ENCODE measurements at regions not wholly inside any gene's neighbourhood (a gene's known extent, or its start where the extent isn't known, plus 50 kb on each side); places are given as distances from the start of the nearest gene placed in this dataset.
A peak's percentile ranks its signal among the peaks of the same experiment; 100 is the strongest.

DNA sequence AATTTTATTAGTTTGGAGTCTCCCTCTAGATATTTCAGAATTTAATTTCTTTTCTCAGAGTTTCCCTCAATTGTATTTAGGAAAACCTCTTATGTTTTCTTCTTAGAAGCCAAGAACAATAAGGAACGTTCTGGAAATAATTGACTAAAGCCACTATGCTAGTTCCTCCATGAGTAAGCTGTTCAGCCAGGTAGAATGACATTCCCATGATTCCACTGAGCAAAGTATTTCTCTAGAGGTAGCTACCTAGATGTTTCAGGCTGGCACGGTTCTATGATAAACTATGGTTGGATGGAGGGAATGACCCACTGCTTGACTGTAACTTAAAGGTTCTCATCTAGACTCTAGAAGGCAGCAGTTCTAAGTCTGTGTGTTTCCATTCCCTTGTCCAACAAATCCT lies 62.4 kb downstream of the CLDN17 start:
- Histone ChIP-seq H3K27me3 (ENCODE audit: insufficient read depth, low read length) (no peaks in the 10 kb centered on the region), H3K4me3 (ENCODE audit: low read length) (no peak overlapping the region), H3K4me1 (ENCODE audit: insufficient read depth, low read length) (peaks cover 13% of the 10 kb centered on the region), H3K27ac (ENCODE audit: low read depth, low read length) (no peak overlapping the region), H3K9me3 (ENCODE audit: insufficient read depth, low read depth, low read length) (no peaks in the 10 kb centered on the region), H3K9ac (ENCODE audit: low read depth, low read length) (no peak overlapping the region), H3K36me3 (ENCODE audit: insufficient read depth, low read length) (no peaks in the 10 kb centered on the region)
- WGBS = 93% methylated on average over 2 of the region's 2 CpGs

DNA sequence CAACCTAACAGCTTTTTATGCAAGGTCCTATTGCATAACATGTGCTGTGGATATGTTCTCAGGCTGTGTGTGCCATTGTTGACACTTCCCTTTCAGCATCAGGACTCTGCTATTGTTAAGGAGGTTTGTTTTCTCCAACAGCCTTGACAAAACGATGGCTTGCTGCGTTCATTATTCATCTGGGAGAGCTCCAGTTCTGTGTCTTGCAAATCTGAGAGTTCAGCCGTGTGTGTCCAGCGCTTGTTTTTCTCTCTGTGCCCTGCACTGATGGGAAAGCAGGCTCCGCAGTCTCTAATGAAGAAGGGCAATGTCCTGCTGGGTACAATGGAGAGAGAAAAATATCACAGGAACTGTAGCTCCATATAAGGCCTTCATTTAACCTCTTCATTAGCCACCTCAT lies 63.7 kb downstream of the CLDN17 start:
- H3K36me3 ChIP-seq (ENCODE audit: insufficient read depth, low read length) = no peaks in the 10 kb centered on the region
- no peaks in the 10 kb centered on the region for H3K27me3 ChIP-seq (ENCODE audit: insufficient read depth, low read length)
- no peak overlapping the region for H3K27ac ChIP-seq (ENCODE audit: low read depth, low read length)
- WGBS = 74% methylated on average over 5 of the region's 5 CpGs
- H3K4me3 ChIP-seq (ENCODE audit: low read length) = no peak overlapping the region
- no peaks in the 10 kb centered on the region for H3K9me3 ChIP-seq (ENCODE audit: insufficient read depth, low read depth, low read length)
- peaks cover 13% of the 10 kb centered on the region for H3K4me1 ChIP-seq (ENCODE audit: insufficient read depth, low read length)
- no peak overlapping the region for H3K9ac ChIP-seq (ENCODE audit: low read depth, low read length)

- H3K9ac ChIP-seq (ENCODE audit: low read depth, low read length) = no peak overlapping the region
- H3K4me1 ChIP-seq (ENCODE audit: insufficient read depth, low read length) = peaks cover 13% of the 10 kb centered on the region
- no peaks in the 10 kb centered on the region for H3K27me3 ChIP-seq (ENCODE audit: insufficient read depth, low read length)
- 96% methylated on average over 4 of the region's 4 CpGs for WGBS
- no peaks in the 10 kb centered on the region for H3K9me3 ChIP-seq (ENCODE audit: insufficient read depth, low read depth, low read length)
- no peak overlapping the region for H3K27ac ChIP-seq (ENCODE audit: low read depth, low read length)
- no peaks in the 10 kb centered on the region for H3K36me3 ChIP-seq (ENCODE audit: insufficient read depth, low read length)
- no peak overlapping the region for H3K4me3 ChIP-seq (ENCODE audit: low read length)
Observed at GRCh38 chr21:30101967-30102366, 64.6 kb downstream of the CLDN17 start.

GRCh38 chr21:30097791-30098190 lies 68.8 kb downstream of the CLDN17 start:
- Histone ChIP-seq H3K9ac (ENCODE audit: low read depth, low read length) (no peak overlapping the region), H3K9me3 (ENCODE audit: insufficient read depth, low read depth, low read length) (no peaks in the 10 kb centered on the region), H3K4me3 (ENCODE audit: low read length) (no peak overlapping the region), H3K36me3 (ENCODE audit: insufficient read depth, low read length) (no peaks in the 10 kb centered on the region), H3K27me3 (ENCODE audit: insufficient read depth, low read length) (no peaks in the 10 kb centered on the region), H3K4me1 (ENCODE audit: insufficient read depth, low read length) (peaks cover 11% of the 10 kb centered on the region), H3K27ac (ENCODE audit: low read depth, low read length) (no peak overlapping the region)
- 94% methylated on average over 5 of the region's 5 CpGs for WGBS

GRCh38 chr21:30083225-30083945 lies 83.2 kb downstream of the CLDN17 start:
- H3K27ac ChIP-seq (ENCODE audit: low read depth, low read length) = peak overlapping the region; percentile 34; the same call in 1 of the 2 replicates
- H3K9me3 ChIP-seq (ENCODE audit: insufficient read depth, low read depth, low read length) = 0 out of 2 replicates have a peak, but pooled peaks cover 7% of the 10 kb centered on the region
- H3K4me3 ChIP-seq (ENCODE audit: low read length) = no peak overlapping the region
- no peak overlapping the region for H3K9ac ChIP-seq (ENCODE audit: low read depth, low read length)
- H3K27me3 ChIP-seq (ENCODE audit: insufficient read depth, low read length) = no peaks in the 10 kb centered on the region
- peaks cover 16% of the 10 kb centered on the region for H3K4me1 ChIP-seq (ENCODE audit: insufficient read depth, low read length)
- H3K36me3 ChIP-seq (ENCODE audit: insufficient read depth, low read length) = no peaks in the 10 kb centered on the region
- 33% methylated on average over 4 of the region's 4 CpGs for WGBS

GRCh38 chr21:30081506-30081905 lies 85.1 kb downstream of the CLDN17 start:
- Histone ChIP-seq H3K4me3 (ENCODE audit: low read length) (no peak overlapping the region), H3K27me3 (ENCODE audit: insufficient read depth, low read length) (no peaks in the 10 kb centered on the region), H3K9me3 (ENCODE audit: insufficient read depth, low read depth, low read length) (peaks cover 16% of the 10 kb centered on the region; the same call in 1 of the 2 replicates), H3K36me3 (ENCODE audit: insufficient read depth, low read length) (no peaks in the 10 kb centered on the region), H3K4me1 (ENCODE audit: insufficient read depth, low read length) (peaks cover 16% of the 10 kb centered on the region), H3K27ac (ENCODE audit: low read depth, low read length) (no peak overlapping the region), H3K9ac (ENCODE audit: low read depth, low read length) (no peak overlapping the region)
- 94% methylated on average over 2 of the region's 2 CpGs for WGBS

GRCh38 chr21:30072496-30072895 lies 94.1 kb downstream of the CLDN17 start:
- Histone ChIP-seq H3K27me3 (ENCODE audit: insufficient read depth, low read length) (no peaks in the 10 kb centered on the region), H3K9me3 (ENCODE audit: insufficient read depth, low read depth, low read length) (peaks cover 23% of the 10 kb centered on the region), H3K4me3 (ENCODE audit: low read length) (no peak overlapping the region), H3K4me1 (ENCODE audit: insufficient read depth, low read length) (peaks cover 4% of the 10 kb centered on the region; the same call in 1 of the 2 replicates), H3K36me3 (ENCODE audit: insufficient read depth, low read length) (no peaks in the 10 kb centered on the region), H3K9ac (ENCODE audit: low read depth, low read length) (no peak overlapping the region), H3K27ac (ENCODE audit: low read depth, low read length) (no peak overlapping the region)
- WGBS = 21% methylated on average over 4 of the region's 4 CpGs

DNA sequence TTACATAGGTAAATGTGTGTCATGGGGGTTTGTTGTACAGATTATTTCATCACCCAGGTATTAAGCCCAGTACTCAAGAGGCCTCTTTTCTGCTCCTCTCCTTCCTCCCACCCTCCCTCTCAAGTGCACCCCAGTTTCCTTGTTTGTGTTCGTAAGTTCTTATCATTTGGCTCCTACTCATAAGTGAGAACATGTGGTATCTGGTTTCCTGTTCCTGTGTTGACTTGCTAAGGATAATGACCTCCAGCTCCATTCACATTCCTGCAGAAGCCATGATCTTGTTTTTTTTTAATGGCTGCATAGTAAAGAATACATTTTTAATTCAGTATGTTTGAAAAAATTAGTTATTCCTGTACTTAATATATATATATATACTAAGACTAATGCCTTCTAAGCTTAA lies 107.7 kb downstream of the CLDN17 start:
- H3K36me3 ChIP-seq (ENCODE audit: insufficient read depth, low read length) = no peaks in the 10 kb centered on the region
- H3K27ac ChIP-seq (ENCODE audit: low read depth, low read length) = no peak overlapping the region
- no peaks in the 10 kb centered on the region for H3K27me3 ChIP-seq (ENCODE audit: insufficient read depth, low read length)
- H3K4me3 ChIP-seq (ENCODE audit: low read length) = no peak overlapping the region
- H3K4me1 ChIP-seq (ENCODE audit: insufficient read depth, low read length) = no peaks in the 10 kb centered on the region
- WGBS = 89% methylated on average over 1 of the region's 1 CpG
- no peak overlapping the region for H3K9ac ChIP-seq (ENCODE audit: low read depth, low read length)
- no peaks in the 10 kb centered on the region for H3K9me3 ChIP-seq (ENCODE audit: insufficient read depth, low read depth, low read length)

GRCh38 chr21:30057108-30057507 lies 109.5 kb downstream of the CLDN17 start:
- no peak overlapping the region for H3K9ac ChIP-seq (ENCODE audit: low read depth, low read length)
- no peaks in the 10 kb centered on the region for H3K9me3 ChIP-seq (ENCODE audit: insufficient read depth, low read depth, low read length)
- no peaks in the 10 kb centered on the region for H3K4me1 ChIP-seq (ENCODE audit: insufficient read depth, low read length)
- no peaks in the 10 kb centered on the region for H3K27me3 ChIP-seq (ENCODE audit: insufficient read depth, low read length)
- no peak overlapping the region for H3K4me3 ChIP-seq (ENCODE audit: low read length)
- H3K36me3 ChIP-seq (ENCODE audit: insufficient read depth, low read length) = no peaks in the 10 kb centered on the region
- H3K27ac ChIP-seq (ENCODE audit: low read depth, low read length) = no peak overlapping the region
- WGBS = 100% methylated on average over 1 of the region's 3 CpGs

DNA sequence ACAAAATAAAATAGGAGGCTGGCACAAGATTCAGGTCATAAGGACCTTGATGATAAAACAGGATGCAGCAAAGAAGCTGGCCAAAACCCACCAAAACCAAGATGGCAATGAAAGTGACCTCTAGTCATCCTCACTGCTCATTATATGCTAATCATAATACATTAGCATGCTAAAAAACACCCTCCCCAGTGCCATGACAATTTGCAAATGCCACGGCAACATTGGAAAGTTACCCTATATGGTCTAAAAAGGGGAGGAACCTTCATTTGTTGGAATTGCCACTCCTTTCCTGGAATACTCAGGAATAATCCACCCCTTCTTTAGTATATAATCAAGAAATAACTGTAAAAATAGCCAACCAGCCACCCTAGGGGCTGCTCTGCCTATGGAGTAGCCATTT lies 108.8 kb upstream of the GRIK1 start:
- no peaks in the 10 kb centered on the region for H3K36me3 ChIP-seq (ENCODE audit: insufficient read depth, low read length)
- H3K27me3 ChIP-seq (ENCODE audit: insufficient read depth, low read length) = no peaks in the 10 kb centered on the region
- no peak overlapping the region for H3K27ac ChIP-seq (ENCODE audit: low read depth, low read length)
- H3K9ac ChIP-seq (ENCODE audit: low read depth, low read length) = no peak overlapping the region
- WGBS = no CpG with 5 or more reads among the region's 1 CpG
- no peak overlapping the region for H3K4me3 ChIP-seq (ENCODE audit: low read length)
- H3K4me1 ChIP-seq (ENCODE audit: insufficient read depth, low read length) = no peaks in the 10 kb centered on the region
- no peaks in the 10 kb centered on the region for H3K9me3 ChIP-seq (ENCODE audit: insufficient read depth, low read depth, low read length)

DNA sequence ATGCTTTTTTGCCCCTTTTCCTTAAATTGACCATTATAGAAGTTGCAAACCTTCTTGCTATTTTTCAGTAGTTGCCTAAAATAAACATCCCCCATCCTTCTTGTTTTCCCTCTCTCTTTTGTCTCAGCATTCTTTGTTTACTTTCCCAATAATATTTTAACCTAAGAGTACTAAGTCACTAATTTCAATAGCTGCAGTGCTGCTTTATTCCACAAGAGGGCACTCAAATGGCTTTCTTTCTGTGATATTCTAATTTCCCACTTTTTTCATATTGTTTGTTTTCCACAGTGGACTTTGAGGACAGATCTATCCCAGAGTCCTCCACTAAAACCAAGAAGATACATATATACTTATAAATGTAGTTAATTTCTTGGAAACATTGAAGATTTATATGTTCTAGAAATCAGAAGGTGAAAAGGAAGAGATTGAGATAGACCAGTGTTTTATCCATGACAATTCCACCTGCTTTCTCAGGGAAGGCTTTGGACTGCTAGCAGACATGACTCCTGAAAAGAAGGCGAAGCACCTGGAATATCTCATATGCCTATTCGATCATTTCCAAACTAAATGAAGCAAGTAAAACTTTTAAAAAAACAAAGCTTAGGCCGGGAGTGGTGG lies 104.8 kb upstream of the GRIK1 start:
- Histone ChIP-seq H3K4me1 (ENCODE audit: insufficient read depth, low read length) (no peaks in the 10 kb centered on the region), H3K9ac (ENCODE audit: low read depth, low read length) (no peak overlapping the region), H3K27me3 (ENCODE audit: insufficient read depth, low read length) (no peaks in the 10 kb centered on the region), H3K9me3 (ENCODE audit: insufficient read depth, low read depth, low read length) (no peaks in the 10 kb centered on the region), H3K36me3 (ENCODE audit: insufficient read depth, low read length) (no peaks in the 10 kb centered on the region), H3K27ac (ENCODE audit: low read depth, low read length) (no peak overlapping the region), H3K4me3 (ENCODE audit: low read length) (no peak overlapping the region)
- 81% methylated on average over 3 of the region's 3 CpGs for WGBS
